ENCODE measurements at regions not wholly inside any gene's neighbourhood (a gene's known extent, or its start where the extent isn't known, plus 50 kb on each side); places are given as distances from the start of the nearest gene placed in this dataset.

- intact Hi-C loops (cut with DNase I): no loop called here
- H3K27me3 ChIP-seq: no peaks in the 10 kb centered on the region
- H3K4me1 ChIP-seq (replicated peaks in 1 of 2): peaks cover 0 to 12% of the 10 kb centered on the region in 2 donors
- H3K36me3 ChIP-seq (replicated peaks in 1 of 2): no peaks in the 10 kb centered on the region
- WGBS, 4 donors: 0 to 7% (median 5%) methylated on average over 1 of the region's 1 CpG
- DNase-seq: peak in 6 of 7 donors; percentile 13 to 45 (median 26)
- H3K27ac ChIP-seq: no peak overlapping the region
- peak overlapping the region in 1 of 4 donors; percentile 41 for H3K4me3 ChIP-seq
- TF ChIP-seq CTCF (IDR thresholded peaks at IDR 0.05): no peak
- no peak for TF ChIP-seq POLR2A (IDR thresholded peaks at IDR 0.05)
- no peaks in the 10 kb centered on the region for H3K9me3 ChIP-seq (replicated peaks in 1 of 3)
Observed at GRCh38 chr5:93886917-93887361, 145.5 kb upstream of the POU5F2 start.

GRCh38 chr5:93886098-93886806, 144.9 kb upstream of the POU5F2 start:
- H3K4me1 ChIP-seq (replicated peaks in 1 of 2): peaks cover 0 to 12% of the 10 kb centered on the region in 2 donors
- no peaks in the 10 kb centered on the region for H3K9me3 ChIP-seq (replicated peaks in 1 of 3)
- peak overlapping the region in 1 of 4 donors; percentile 41 for H3K4me3 ChIP-seq
- H3K27me3 ChIP-seq: no peaks in the 10 kb centered on the region
- DNase-seq: no peak
- no peak for TF ChIP-seq CTCF (IDR thresholded peaks at IDR 0.05)
- no peak for TF ChIP-seq POLR2A (IDR thresholded peaks at IDR 0.05)
- WGBS, 4 donors: 89 to 93% (median 90%) methylated on average over 7 of the region's 7 CpGs
- H3K36me3 ChIP-seq (replicated peaks in 1 of 2): no peaks in the 10 kb centered on the region
- intact Hi-C loops (cut with DNase I): no loop called here
- no peak overlapping the region for H3K27ac ChIP-seq

GRCh38 chr5:93884254-93884653, 142.9 kb upstream of the POU5F2 start:
- H3K4me3 ChIP-seq: no peak overlapping the region
- intact Hi-C loops (cut with DNase I): no loop called here
- H3K36me3 ChIP-seq (replicated peaks in 1 of 2): no peaks in the 10 kb centered on the region
- H3K4me1 ChIP-seq (replicated peaks in 1 of 2): peaks cover 0 to 12% of the 10 kb centered on the region in 2 donors
- WGBS, 4 donors: 98% methylated on average over 1 of the region's 1 CpG
- no peak overlapping the region for H3K27ac ChIP-seq
- H3K27me3 ChIP-seq: no peaks in the 10 kb centered on the region
- TF ChIP-seq POLR2A (IDR thresholded peaks at IDR 0.05) (no peak), CTCF (IDR thresholded peaks at IDR 0.05) (no peak)
- H3K9me3 ChIP-seq (replicated peaks in 1 of 3): no peaks in the 10 kb centered on the region
- no peak for DNase-seq

GRCh38 chr5:93883459-93883858, 142.1 kb upstream of the POU5F2 start:
- 92 to 100% (median 94%) methylated on average over 2 of the region's 2 CpGs for WGBS, 4 donors

More at GRCh38 chr5:93883459-93883858, 142.1 kb upstream of the POU5F2 start:
- intact Hi-C loops (cut with DNase I): no loop called here
- Histone ChIP-seq H3K4me3 (no peak overlapping the region), H3K27me3 (no peaks in the 10 kb centered on the region), H3K27ac (no peak overlapping the region), H3K4me1 (replicated peaks in 1 of 2) (peaks cover 0 to 12% of the 10 kb centered on the region in 2 donors), H3K9me3 (replicated peaks in 1 of 3) (no peaks in the 10 kb centered on the region), H3K36me3 (replicated peaks in 1 of 2) (no peaks in the 10 kb centered on the region)
- TF ChIP-seq CTCF (IDR thresholded peaks at IDR 0.05) (no peak), POLR2A (IDR thresholded peaks at IDR 0.05) (no peak)
- no peak for DNase-seq
